Neural progenitor cell (in vitro differentiated cells): ENCODE measurements at regions not wholly inside any gene's neighbourhood (a gene's known extent, or its start where the extent isn't known, plus 50 kb on each side); places are given as distances from the start of the nearest gene placed in this dataset.

ENCODE experiments used
- DNase-seq: peaks from one replicate; pipeline ENCODE4 v3.0.0-alpha.2; 2016; ENCODE audit warnings: low spot score
- H2AFZ ChIP-seq: fragments of 200-600 bp; sonication (generic); replicated peaks from 2 replicates; pipeline ENCODE4 v1.6.1; 2016; ENCODE audit warnings: antibody characterized with exemption
- H3F3A ChIP-seq: fragments of 200-600 bp; sonication (generic); 2 replicates; pipeline ENCODE4 v1.6.1; 2016; ENCODE audit warnings: antibody characterized with exemption, low read depth
- H3K27ac ChIP-seq: fragments of 200-600 bp; sonication (generic); 2 replicates; pipeline ENCODE4 v1.5.1; 2016; ENCODE audit warnings: mild to moderate bottlenecking
- H3K27me3 ChIP-seq: fragments of 200-600 bp; sonication (generic); 2 replicates; pipeline ENCODE4 v1.6.1; 2016; ENCODE audit warnings: mild to moderate bottlenecking, moderate library complexity
- H3K36me3 ChIP-seq: fragments of 200-600 bp; sonication (generic); 2 replicates; pipeline ENCODE4 v1.5.1; 2016
- H3K4me1 ChIP-seq: fragments of 200-600 bp; sonication (generic); 2 replicates; pipeline ENCODE4 v1.6.1; 2016; ENCODE audit warnings: mixed run types
- H3K4me2 ChIP-seq: fragments of 200-600 bp; sonication (generic); 2 replicates; pipeline ENCODE4 v1.6.1; 2016
- H3K4me3 ChIP-seq: fragments of 200-600 bp; sonication (generic); 2 replicates; pipeline ENCODE4 v1.5.1; 2016
- H3K79me2 ChIP-seq: fragments of 200-600 bp; sonication (generic); 2 replicates; pipeline ENCODE4 v1.6.1; 2016; ENCODE audit warnings: low read depth
- H3K9ac ChIP-seq: fragments of 200-600 bp; sonication (generic); 2 replicates; pipeline ENCODE4 v1.6.1; 2016
- H3K9me3 ChIP-seq: fragments of 200-600 bp; sonication (generic); 2 replicates; pipeline ENCODE4 v1.5.1; 2016; ENCODE audit warnings: low read depth
- H4K20me1 ChIP-seq: fragments of 200-600 bp; sonication (generic); 2 replicates; pipeline ENCODE4 v1.6.1; 2016; ENCODE audit warnings: low read depth
- H3K27ac Mint-ChIP-seq: 3 replicates; pipeline ENCODE4 v1.8.0; 2021; ENCODE audit warnings: mixed read lengths
- H3K27me3 Mint-ChIP-seq: 2 replicates; pipeline ENCODE4 v1.8.0; 2022; ENCODE audit warnings: low read depth, mild to moderate bottlenecking, inconsistent platforms, moderate library complexity, mixed read lengths; ENCODE audit not compliant: insufficient read depth
- H3K36me3 Mint-ChIP-seq: 3 replicates; pipeline ENCODE4 v1.8.0; 2021; ENCODE audit warnings: mixed read lengths
- H3K4me1 Mint-ChIP-seq: 3 replicates; pipeline ENCODE4 v1.8.0; 2021; ENCODE audit warnings: mixed read lengths
- H3K4me3 Mint-ChIP-seq: 3 replicates; pipeline ENCODE4 v1.8.0; 2021; ENCODE audit warnings: mild to moderate bottlenecking, moderate library complexity, mixed read lengths
- H3K9me3 Mint-ChIP-seq: 3 replicates; pipeline ENCODE4 v1.8.0; 2020; ENCODE audit warnings: mixed read lengths
- CTCF ChIP-seq: fragments of 200-600 bp; sonication (generic); IDR thresholded peaks from 2 replicates; pipeline ENCODE4 v1.5.1; 2017; ENCODE audit warnings: antibody characterized with exemption, mild to moderate bottlenecking
- EZH2 ChIP-seq: fragments of 200-600 bp; sonication (generic); IDR thresholded peaks from 2 replicates; pipeline ENCODE4 v1.6.1; 2017; ENCODE audit warnings: antibody characterized with exemption, mild to moderate bottlenecking, moderate library complexity
- EZH2phosphoT487 ChIP-seq: fragments of 200-600 bp; sonication (generic); IDR thresholded peaks from 2 replicates; pipeline ENCODE4 v1.6.1; 2017; ENCODE audit warnings: antibody characterized with exemption

DNA sequence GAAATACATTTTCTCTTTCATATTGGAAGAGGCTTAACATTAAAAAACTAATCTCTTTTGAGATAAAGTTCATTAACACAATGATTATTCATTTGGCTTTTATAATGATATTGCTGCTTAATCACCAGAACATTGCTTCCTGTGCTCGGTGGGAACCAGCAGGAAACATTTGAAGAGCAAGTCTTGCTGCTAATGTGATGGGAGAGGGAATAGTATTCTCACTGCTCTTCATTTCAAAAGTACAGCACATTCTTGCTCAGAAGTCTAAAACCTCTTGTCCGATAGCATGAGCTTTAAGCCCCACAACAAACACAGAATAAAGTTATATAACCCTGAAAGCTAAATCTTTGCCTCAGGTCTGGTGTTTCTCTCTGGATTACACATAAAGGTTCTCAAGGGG lies 190.8 kb upstream of the CNTN4 start:
- Histone ChIP-seq H3K36me3 (no peaks in the 10 kb centered on the region), H3K4me3 (no peak overlapping the region), H3K9me3 (no peaks in the 10 kb centered on the region), H3F3A (no peaks in the 10 kb centered on the region), H2AFZ (no peak overlapping the region), H3K4me1 (no peaks in the 10 kb centered on the region), H3K4me2 (no peak overlapping the region), H3K27me3 (no peaks in the 10 kb centered on the region), H3K27ac (no peak overlapping the region), H4K20me1 (no peaks in the 10 kb centered on the region), H3K79me2 (no peaks in the 10 kb centered on the region), H3K9ac (no peak overlapping the region)
- Mint-ChIP-seq H3K4me3 (no peak overlapping the region), H3K27ac (no peak overlapping the region), H3K4me1 (peaks cover 4% of the 10 kb centered on the region), H3K27me3 (no peaks in the 10 kb centered on the region), H3K9me3 (no peaks in the 10 kb centered on the region), H3K36me3 (no peaks in the 10 kb centered on the region)
- DNase-seq = no peak
- no peak for TF ChIP-seq EZH2
- TF ChIP-seq CTCF = no peak
- TF ChIP-seq EZH2phosphoT487 = no peak

- no peaks in the 10 kb centered on the region for H3K27me3 Mint-ChIP-seq
- H4K20me1 ChIP-seq = no peaks in the 10 kb centered on the region
- no peaks in the 10 kb centered on the region for H3K36me3 Mint-ChIP-seq
- no peak overlapping the region for H2AFZ ChIP-seq
- peaks cover 4% of the 10 kb centered on the region for H3K4me1 Mint-ChIP-seq
- H3K4me1 ChIP-seq = no peaks in the 10 kb centered on the region
- H3K9me3 Mint-ChIP-seq = peaks cover 2% of the 10 kb centered on the region
- H3F3A ChIP-seq = no peaks in the 10 kb centered on the region
- H3K27ac ChIP-seq = no peak overlapping the region
- no peaks in the 10 kb centered on the region for H3K36me3 ChIP-seq
- H3K9me3 ChIP-seq = no peaks in the 10 kb centered on the region
- H3K4me3 ChIP-seq = no peak overlapping the region
- H3K4me2 ChIP-seq = no peak overlapping the region
- no peaks in the 10 kb centered on the region for H3K79me2 ChIP-seq
- DNase-seq = no peak
- no peak overlapping the region for H3K4me3 Mint-ChIP-seq
- H3K9ac ChIP-seq = no peak overlapping the region
- H3K27ac Mint-ChIP-seq = no peak overlapping the region
- no peak for TF ChIP-seq EZH2phosphoT487
- TF ChIP-seq EZH2 = no peak
- TF ChIP-seq CTCF = no peak
- H3K27me3 ChIP-seq = no peaks in the 10 kb centered on the region
Observed at GRCh38 chr3:1908651-1909445, 189.8 kb upstream of the CNTN4 start.

- Histone ChIP-seq H3K4me2 (no peak overlapping the region), H3K27me3 (no peaks in the 10 kb centered on the region), H3K9ac (no peak overlapping the region), H3K27ac (no peak overlapping the region), H4K20me1 (no peaks in the 10 kb centered on the region), H3K9me3 (no peaks in the 10 kb centered on the region), H3K36me3 (no peaks in the 10 kb centered on the region), H3K4me1 (no peaks in the 10 kb centered on the region), H3K79me2 (no peaks in the 10 kb centered on the region), H3F3A (no peaks in the 10 kb centered on the region), H2AFZ (no peak overlapping the region), H3K4me3 (no peak overlapping the region)
- Mint-ChIP-seq H3K27ac (no peak overlapping the region), H3K4me3 (no peak overlapping the region), H3K9me3 (peaks cover 2% of the 10 kb centered on the region), H3K27me3 (no peaks in the 10 kb centered on the region), H3K36me3 (no peaks in the 10 kb centered on the region), H3K4me1 (peaks cover 4% of the 10 kb centered on the region)
- TF ChIP-seq EZH2phosphoT487 (no peak), EZH2 (no peak), CTCF (no peak)
- no peak for DNase-seq
Observed at GRCh38 chr3:1910322-1910721, 188.3 kb upstream of the CNTN4 start.
